Neutrophil (primary cell): ENCODE measurements at regions not wholly inside any gene's neighbourhood (a gene's known extent, or its start where the extent isn't known, plus 50 kb on each side); places are given as distances from the start of the nearest gene placed in this dataset.

Experiments
- H3K27ac ChIP-seq: fragments of 200-600 bp; sonication (generic); 2 replicates; pipeline ENCODE4 v1.5.1; 2016; ENCODE audit warnings: mild to moderate bottlenecking, moderate library complexity
- H3K27me3 ChIP-seq: fragments of 200-600 bp; sonication (generic); 2 replicates; pipeline ENCODE4 v1.6.0; 2016; ENCODE audit warnings: mild to moderate bottlenecking
- H3K36me3 ChIP-seq: fragments of 200-600 bp; sonication (generic); 2 replicates; pipeline ENCODE4 v1.5.1; 2017
- H3K4me1 ChIP-seq, 2 experiments: fragments of 200-600 bp in 1 of 2; sonication (generic) in 1 of 2; 1 replicate in 1 of 2; 2 replicates in 1 of 2; pipeline versions ENCODE4 v1.5.1 to v1.6.1; 2013 to 2016; ENCODE audit warnings: low read depth in 1 of 2, low read length in 1 of 2, mild to moderate bottlenecking in 1 of 2, moderate library complexity in 1 of 2; ENCODE audit not compliant: control insufficient read depth in 1 of 2, insufficient read depth in 1 of 2
- H3K4me3 ChIP-seq, 2 experiments: fragments of 200-600 bp in 1 of 2; sonication (generic) in 1 of 2; 1 replicate in 1 of 2; 2 replicates in 1 of 2; pipeline ENCODE4 v1.5.1; 2013 to 2016; ENCODE audit warnings: low read depth in 1 of 2, low read length in 1 of 2, mild to moderate bottlenecking in 1 of 2, moderate library complexity in 1 of 2
- H3K9me3 ChIP-seq: fragments of 200-600 bp; sonication (generic); 2 replicates; pipeline ENCODE4 v1.5.1; 2016
- CTCF ChIP-seq: fragments of 200-600 bp; sonication (generic); IDR thresholded peaks from 2 replicates; pipeline ENCODE4 v1.5.1; 2016; ENCODE audit warnings: antibody characterized with exemption

DNA sequence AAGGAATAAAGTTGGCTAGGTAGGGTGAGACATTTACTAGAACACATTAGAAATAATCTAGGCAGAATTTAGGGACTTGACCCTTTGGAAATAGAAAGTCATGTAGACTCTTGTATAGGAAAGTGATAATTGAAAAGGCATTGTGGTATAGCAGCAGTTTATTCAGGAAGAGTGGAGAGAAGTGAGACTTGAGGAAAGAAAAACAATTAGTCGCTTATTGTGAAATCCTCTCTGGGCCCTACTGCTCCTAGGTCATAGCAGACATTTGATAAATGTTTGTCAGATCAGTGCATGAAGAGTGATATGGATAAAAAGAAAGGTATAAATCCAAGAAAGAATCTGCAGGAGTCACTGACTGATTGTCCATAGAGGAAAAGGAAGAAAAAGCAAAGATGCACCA is 337.6 kb downstream of the HNRNPD start:
- no peak overlapping the region for H3K4me3 ChIP-seq
- no peaks in the 10 kb centered on the region for H3K36me3 ChIP-seq
- H3K9me3 ChIP-seq, result no peaks in the 10 kb centered on the region
- no peak overlapping the region for H3K27ac ChIP-seq
- peaks cover 22% of the 10 kb centered on the region for H3K27me3 ChIP-seq
- TF ChIP-seq CTCF, result no peak
- H3K4me1 ChIP-seq, result no peaks in the 10 kb centered on the region

DNA sequence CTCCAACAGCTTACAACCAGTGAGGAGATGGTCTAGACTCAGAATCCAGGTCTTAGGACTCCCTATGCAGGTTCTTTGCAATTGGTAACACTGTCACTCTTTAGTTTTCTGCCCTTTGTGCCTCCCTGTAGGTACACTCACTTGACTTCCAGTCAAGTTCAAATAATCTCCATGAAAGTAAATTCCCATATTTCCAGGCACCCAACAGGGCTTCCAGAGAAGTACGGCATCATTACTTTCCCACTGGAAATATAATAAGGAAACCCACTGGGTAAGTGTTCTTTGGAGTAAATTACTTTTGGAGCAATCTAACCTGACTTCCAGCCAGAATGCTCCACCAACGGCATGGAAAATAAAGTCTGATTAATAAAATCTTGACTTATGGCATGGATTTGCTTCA is 338.9 kb downstream of the HNRNPD start:
- no peak for TF ChIP-seq CTCF
- Histone ChIP-seq H3K4me3 (no peak overlapping the region), H3K27ac (no peak overlapping the region), H3K36me3 (no peaks in the 10 kb centered on the region), H3K27me3 (peaks cover 13% of the 10 kb centered on the region), H3K4me1 (no peaks in the 10 kb centered on the region), H3K9me3 (no peaks in the 10 kb centered on the region)

GRCh38 chr4:82033862-82034261 is 339.9 kb downstream of the HNRNPD start:
- H3K36me3 ChIP-seq, result no peaks in the 10 kb centered on the region
- H3K4me3 ChIP-seq, result no peak overlapping the region
- no peaks in the 10 kb centered on the region for H3K9me3 ChIP-seq
- no peak for TF ChIP-seq CTCF
- H3K27ac ChIP-seq, result no peak overlapping the region
- no peaks in the 10 kb centered on the region for H3K4me1 ChIP-seq
- H3K27me3 ChIP-seq, result peaks cover 13% of the 10 kb centered on the region

DNA sequence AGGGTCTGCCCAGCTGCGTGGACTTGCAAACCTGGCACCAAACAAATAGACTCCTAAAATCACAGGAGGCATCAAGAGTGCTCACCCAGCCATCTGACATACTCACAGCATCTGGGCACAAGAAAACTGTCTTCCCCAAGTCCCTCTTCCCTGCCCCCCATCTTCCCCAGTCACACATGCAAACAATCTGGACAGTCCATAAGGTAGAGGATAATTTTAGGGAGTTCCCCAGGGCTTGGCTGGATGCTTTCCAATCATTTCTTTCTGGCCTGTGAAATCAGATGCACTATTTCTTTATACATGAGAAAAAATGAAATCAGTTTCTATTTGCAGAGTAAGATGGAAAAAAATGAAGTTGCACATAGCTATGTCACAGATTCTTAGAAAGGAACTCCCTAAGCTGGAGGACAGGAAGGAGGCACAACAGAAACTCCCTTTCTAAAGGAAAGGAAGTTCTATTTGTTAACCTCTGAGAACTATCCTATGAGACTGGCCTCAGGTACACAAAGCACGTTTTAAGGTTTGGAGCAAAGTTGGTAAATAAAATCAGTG is 342.3 kb downstream of the HNRNPD start:
- Histone ChIP-seq H3K4me3 (no peak overlapping the region), H3K36me3 (no peaks in the 10 kb centered on the region), H3K9me3 (no peaks in the 10 kb centered on the region), H3K27me3 (peaks cover 9% of the 10 kb centered on the region), H3K27ac (no peak overlapping the region), H3K4me1 (no peaks in the 10 kb centered on the region)
- no peak for TF ChIP-seq CTCF

- Histone ChIP-seq H3K4me1 (no peaks in the 10 kb centered on the region), H3K27ac (no peak overlapping the region), H3K27me3 (no peaks in the 10 kb centered on the region), H3K4me3 (no peak overlapping the region), H3K9me3 (no peaks in the 10 kb centered on the region), H3K36me3 (no peaks in the 10 kb centered on the region)
- TF ChIP-seq CTCF, result no peak
Observed at GRCh38 chr4:82017680-82018079, 356.1 kb downstream of the HNRNPD start.

DNA sequence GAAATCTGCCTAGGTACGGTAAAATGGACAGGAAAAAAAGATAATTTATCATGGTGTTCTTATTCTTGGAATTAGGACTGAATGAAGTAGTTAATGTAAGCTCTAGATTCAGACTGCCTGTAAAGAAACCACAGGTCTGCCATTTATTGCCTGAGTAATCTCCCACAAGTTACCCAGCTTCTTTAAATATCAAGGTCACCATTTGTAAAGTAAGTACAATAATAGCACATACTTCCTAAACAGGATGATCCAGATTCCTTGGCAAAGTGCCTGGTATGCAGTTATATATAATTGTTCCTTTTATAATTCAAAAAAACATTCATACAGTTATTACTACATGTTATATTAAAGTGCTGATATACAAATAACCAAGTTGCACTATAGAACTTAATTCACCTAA is 368.6 kb downstream of the HNRNPD start:
- TF ChIP-seq CTCF, result no peak
- Histone ChIP-seq H3K36me3 (no peaks in the 10 kb centered on the region), H3K9me3 (no peaks in the 10 kb centered on the region), H3K4me3 (no peak overlapping the region), H3K4me1 (no peaks in the 10 kb centered on the region), H3K27me3 (peaks cover 5% of the 10 kb centered on the region), H3K27ac (no peak overlapping the region)
